Stimulated activated CD8-positive, alpha-beta memory T cell treated with anti-CD3 and anti-CD28 coated beads, Interleukin-2, amount 100 ng/mL, for 1 hour (primary cell): ENCODE measurements at regions not wholly inside any gene's neighbourhood (a gene's known extent, or its start where the extent isn't known, plus 50 kb on each side); places are given as distances from the start of the nearest gene placed in this dataset.

Experiments
- DNase-seq, 2 donors: peaks; one replicate each; pipeline ENCODE4 v3.0.0-alpha.2; 2020; ENCODE audit warnings: low read depth in 2 of 2

GRCh38 chr13:106681997-106682396 is 114.1 kb upstream of the ARGLU1 start:
- DNase-seq, result no peak

GRCh38 chr13:106681536-106681935 is 113.6 kb upstream of the ARGLU1 start:
- no peak for DNase-seq

- no peak for DNase-seq
Observed at GRCh38 chr13:106680796-106681472, 113.0 kb upstream of the ARGLU1 start.

- no peak for DNase-seq
Observed at GRCh38 chr13:106678646-106679418, 110.9 kb upstream of the ARGLU1 start.

GRCh38 chr13:106675311-106675710 is 107.4 kb upstream of the ARGLU1 start:
- no peak for DNase-seq

GRCh38 chr13:106660746-106661625 is 93.0 kb upstream of the ARGLU1 start:
- no peak for DNase-seq

- DNase-seq, result no peak
Observed at GRCh38 chr13:106657104-106657503, 89.2 kb upstream of the ARGLU1 start.

GRCh38 chr13:106656186-106656585 is 88.2 kb upstream of the ARGLU1 start:
- no peak for DNase-seq

GRCh38 chr13:106651442-106651841 is 83.5 kb upstream of the ARGLU1 start:
- DNase-seq, result no peak

- no peak for DNase-seq
Observed at GRCh38 chr13:106650690-106651205, 82.8 kb upstream of the ARGLU1 start.

- DNase-seq, result no peak
Observed at GRCh38 chr13:106649495-106649894, 81.6 kb upstream of the ARGLU1 start.

GRCh38 chr13:106640515-106640914 is 72.6 kb upstream of the ARGLU1 start:
- DNase-seq, result no peak

GRCh38 chr13:106637519-106637918 is 69.6 kb upstream of the ARGLU1 start:
- no peak for DNase-seq

GRCh38 chr13:106636492-106636891 is 68.6 kb upstream of the ARGLU1 start:
- DNase-seq, result no peak

GRCh38 chr13:106635616-106636015 is 67.7 kb upstream of the ARGLU1 start:
- no peak for DNase-seq

- DNase-seq, result no peak
Observed at GRCh38 chr13:106633321-106633720, 65.4 kb upstream of the ARGLU1 start.

GRCh38 chr13:106630650-106631049 is 62.7 kb upstream of the ARGLU1 start:
- DNase-seq, result no peak

GRCh38 chr13:106630162-106630561 is 62.2 kb upstream of the ARGLU1 start:
- no peak for DNase-seq

- DNase-seq, result no peak
Observed at GRCh38 chr13:106628936-106629659, 61.2 kb upstream of the ARGLU1 start.

- DNase-seq, result no peak
Observed at GRCh38 chr13:106626473-106626872, 58.5 kb upstream of the ARGLU1 start.

GRCh38 chr13:106625578-106625977 is 57.6 kb upstream of the ARGLU1 start:
- no peak for DNase-seq
